DND-41 (cell line): ENCODE measurements at regions not wholly inside any gene's neighbourhood (a gene's known extent, or its start where the extent isn't known, plus 50 kb on each side); places are given as distances from the start of the nearest gene placed in this dataset.

ENCODE experiments used
- EZH2 ChIP-seq: IDR thresholded peaks from 3 replicates; pipeline ENCODE4 v1.6.1; 2012; ENCODE audit warnings: borderline replicate concordance, low read depth, mild to moderate bottlenecking, moderate library complexity, low read length, inconsistent platforms; ENCODE audit not compliant: severe bottlenecking
- TF ChIP-seq, protein P1 (sequence below): IDR thresholded peaks from 2 replicates; pipeline ENCODE4 v1.5.1; 2012; ENCODE audit warnings: borderline replicate concordance, low read length, moderate library complexity, mild to moderate bottlenecking; ENCODE audit not compliant: poor library complexity, severe bottlenecking; ENCODE audit errors: extremely low read depth

DNA sequence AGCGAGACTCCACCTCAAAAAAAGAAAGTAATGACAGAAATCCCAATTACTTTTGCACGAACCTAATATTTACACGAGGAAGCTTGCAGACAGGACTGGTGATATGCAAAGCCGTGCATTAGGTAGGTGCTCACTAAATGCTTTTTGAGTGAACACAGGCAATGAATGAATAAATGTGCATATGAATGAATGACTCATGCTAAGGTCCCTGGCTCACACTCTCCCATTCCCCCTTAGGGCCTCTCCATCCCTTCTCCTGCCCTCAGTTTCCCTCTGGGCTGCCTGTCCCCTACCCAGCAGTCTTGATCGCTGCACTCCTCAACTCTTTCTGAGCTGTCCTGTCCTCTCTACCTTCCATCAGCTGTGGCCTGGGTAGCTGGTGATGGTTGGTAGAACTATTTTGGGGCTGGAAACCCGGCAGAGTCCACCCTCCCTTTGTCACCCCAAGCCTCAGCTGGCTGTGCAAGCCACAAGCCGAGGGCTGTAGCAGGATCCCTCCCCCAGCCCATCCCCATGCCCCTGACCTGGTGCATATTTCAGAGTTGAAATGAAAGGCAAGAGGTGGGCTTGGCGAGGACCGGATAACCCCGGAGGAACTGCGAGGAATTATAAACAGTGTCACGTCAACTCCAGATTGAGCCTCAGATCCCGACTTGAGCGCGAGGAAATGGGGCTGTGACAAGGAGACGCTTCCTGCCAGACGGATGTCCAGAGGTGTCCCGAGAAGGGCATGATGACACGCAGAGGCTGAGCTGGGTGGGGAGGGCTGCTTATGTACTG lies 191.7 kb upstream of the GSC start:
- TF ChIP-seq EZH2: no peak
- TF ChIP-seq, protein P1, sequence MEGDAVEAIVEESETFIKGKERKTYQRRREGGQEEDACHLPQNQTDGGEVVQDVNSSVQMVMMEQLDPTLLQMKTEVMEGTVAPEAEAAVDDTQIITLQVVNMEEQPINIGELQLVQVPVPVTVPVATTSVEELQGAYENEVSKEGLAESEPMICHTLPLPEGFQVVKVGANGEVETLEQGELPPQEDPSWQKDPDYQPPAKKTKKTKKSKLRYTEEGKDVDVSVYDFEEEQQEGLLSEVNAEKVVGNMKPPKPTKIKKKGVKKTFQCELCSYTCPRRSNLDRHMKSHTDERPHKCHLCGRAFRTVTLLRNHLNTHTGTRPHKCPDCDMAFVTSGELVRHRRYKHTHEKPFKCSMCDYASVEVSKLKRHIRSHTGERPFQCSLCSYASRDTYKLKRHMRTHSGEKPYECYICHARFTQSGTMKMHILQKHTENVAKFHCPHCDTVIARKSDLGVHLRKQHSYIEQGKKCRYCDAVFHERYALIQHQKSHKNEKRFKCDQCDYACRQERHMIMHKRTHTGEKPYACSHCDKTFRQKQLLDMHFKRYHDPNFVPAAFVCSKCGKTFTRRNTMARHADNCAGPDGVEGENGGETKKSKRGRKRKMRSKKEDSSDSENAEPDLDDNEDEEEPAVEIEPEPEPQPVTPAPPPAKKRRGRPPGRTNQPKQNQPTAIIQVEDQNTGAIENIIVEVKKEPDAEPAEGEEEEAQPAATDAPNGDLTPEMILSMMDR: no peak
